ENCODE measurements at regions not wholly inside any gene's neighbourhood (a gene's known extent, or its start where the extent isn't known, plus 50 kb on each side); places are given as distances from the start of the nearest gene placed in this dataset.
"Not testable (repeated sequence)": the region's sequence is repeated elsewhere in the genome, so short reads cannot be mapped to it uniquely, and the experiment has no call there.

- no peak for DNase-seq
Observed at GRCh38 chr4:123600987-123601904, 204.7 kb downstream of the SPRY1 start.

GRCh38 chr4:123602007-123602406 lies 205.4 kb downstream of the SPRY1 start:
- DNase-seq = no peak

GRCh38 chr4:123603165-123603564 lies 206.6 kb downstream of the SPRY1 start:
- DNase-seq = no peak

GRCh38 chr4:123605797-123606196 lies 209.2 kb downstream of the SPRY1 start:
- DNase-seq = not testable (repeated sequence)

GRCh38 chr4:123606336-123606735 lies 209.7 kb downstream of the SPRY1 start:
- no peak for DNase-seq

- no peak for DNase-seq
Observed at GRCh38 chr4:123606946-123607542, 210.4 kb downstream of the SPRY1 start.

GRCh38 chr4:123609829-123610228 lies 213.2 kb downstream of the SPRY1 start:
- DNase-seq = no peak

- DNase-seq = no peak
Observed at GRCh38 chr4:123613586-123614344, 217.2 kb downstream of the SPRY1 start.

- DNase-seq = no peak
Observed at GRCh38 chr4:123615901-123616300, 219.3 kb downstream of the SPRY1 start.

- DNase-seq = peak; percentile 95
Observed at GRCh38 chr4:123616951-123617461, 220.4 kb downstream of the SPRY1 start.

- DNase-seq = no peak
Observed at GRCh38 chr4:123617791-123618190, 221.2 kb downstream of the SPRY1 start.

- no peak for DNase-seq
Observed at GRCh38 chr4:123618606-123619005, 222.0 kb downstream of the SPRY1 start.

- no peak for DNase-seq
Observed at GRCh38 chr4:123619326-123619725, 222.7 kb downstream of the SPRY1 start.

GRCh38 chr4:123619895-123620294 lies 223.3 kb downstream of the SPRY1 start:
- DNase-seq = no peak

GRCh38 chr4:123621072-123621705 lies 224.6 kb downstream of the SPRY1 start:
- DNase-seq = no peak

- no peak for DNase-seq
Observed at GRCh38 chr4:123622572-123622971, 226.0 kb downstream of the SPRY1 start.

GRCh38 chr4:123623611-123624010 lies 227.0 kb downstream of the SPRY1 start:
- DNase-seq = no peak

GRCh38 chr4:123624959-123625358 lies 228.4 kb downstream of the SPRY1 start:
- DNase-seq = no peak

GRCh38 chr4:123628288-123628687 lies 231.7 kb downstream of the SPRY1 start:
- DNase-seq = no peak

GRCh38 chr4:123631786-123632692 lies 235.4 kb downstream of the SPRY1 start:
- peak; percentile 65 for DNase-seq

- no peak for DNase-seq
Observed at GRCh38 chr4:123632693-123633030, 236.1 kb downstream of the SPRY1 start.
